Left lung (tissue), 4 donors: ENCODE measurements at regions not wholly inside any gene's neighbourhood (a gene's known extent, or its start where the extent isn't known, plus 50 kb on each side); places are given as distances from the start of the nearest gene placed in this dataset.

ENCODE experiments used
- ATAC-seq: fragments of 200-7000 bp; cut with Tn5 transposase; one replicate; pipeline ENCODE4 v1.9.1; 2020; ENCODE audit warnings: moderate library complexity
- DNase-seq, 4 donors: peaks; one replicate each; pipeline ENCODE4 v3.0.0-alpha.2; 2013 to 2020
- H3K27ac ChIP-seq, 2 donors: fragments of 200-600 bp; sonication (generic) in 1 of 2; one replicate each; pipeline versions ENCODE4 v1.5.0 to v1.8.0; 2020 to 2021
- H3K27me3 ChIP-seq, 2 donors: fragments of 200-600 bp; sonication (generic) in 1 of 2; one replicate each; pipeline versions ENCODE4 v1.5.0 to v1.8.0; 2020 to 2021
- H3K36me3 ChIP-seq, 2 donors: fragments of 200-600 bp; sonication (generic) in 1 of 2; one replicate each; pipeline versions ENCODE4 v1.5.0 to v1.8.0; 2020 to 2021
- H3K4me1 ChIP-seq, 2 donors: fragments of 200-600 bp; one replicate each; pipeline ENCODE4 v1.8.0; 2021
- H3K4me3 ChIP-seq, 2 donors: fragments of 200-600 bp; sonication (generic) in 1 of 2; one replicate each; pipeline versions ENCODE4 v1.5.0 to v1.8.0; 2020 to 2021; ENCODE audit warnings: mild to moderate bottlenecking in 1 of 2
- H3K9me3 ChIP-seq, 2 donors: fragments of 200-600 bp; sonication (generic) in 1 of 2; one replicate each; pipeline versions ENCODE4 v1.5.0 to v1.8.0; 2020 to 2021
- intact Hi-C, 2 donors: fragments of 100-400 bp; cut with DNase I; formaldehyde crosslinking; loops; one replicate each; pipeline versions ENCODE4 v1.11.2 to v1.14.2; 2022
- TF ChIP-seq, protein P1 (sequence below), 2 donors: fragments of 200-600 bp; sonication (generic) in 1 of 2; IDR thresholded peaks; one replicate each; pipeline versions ENCODE4 v1.5.0 to v1.8.0; 2021; ENCODE audit warnings: antibody characterized with exemption in 2 of 2
- donor health status: DM: no; HTN: yes; CAD: no.
- donor health status: DM: no; HTN: no; CAD: no.

DNA sequence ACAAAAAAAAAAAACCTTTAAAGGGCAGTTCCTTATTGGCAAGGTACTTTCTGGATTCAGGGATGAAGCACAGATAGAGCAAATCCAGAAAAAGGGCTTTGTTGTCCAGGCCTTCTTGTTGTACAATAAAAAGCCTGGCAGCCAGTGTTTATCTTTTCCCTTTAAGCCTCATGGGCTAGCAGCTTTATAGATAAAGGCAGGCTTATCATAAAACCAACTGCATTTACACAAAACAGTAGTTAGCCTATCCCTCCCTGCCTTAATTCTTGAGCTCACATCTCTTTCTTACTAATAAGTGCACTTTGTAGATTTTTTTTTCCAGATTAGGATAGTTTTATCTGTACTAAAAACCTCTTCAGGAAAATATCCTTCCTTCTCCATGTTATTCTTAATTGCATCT, 662.8 kb upstream of the CCDC54 start:
- intact Hi-C loops = no loop called here
- no peaks in the 10 kb centered on the region for H3K36me3 ChIP-seq
- no peak overlapping the region for H3K27ac ChIP-seq
- DNase-seq = no peak
- no peaks in the 10 kb centered on the region for H3K9me3 ChIP-seq
- no peaks in the 10 kb centered on the region for H3K4me1 ChIP-seq
- TF ChIP-seq, protein P1, sequence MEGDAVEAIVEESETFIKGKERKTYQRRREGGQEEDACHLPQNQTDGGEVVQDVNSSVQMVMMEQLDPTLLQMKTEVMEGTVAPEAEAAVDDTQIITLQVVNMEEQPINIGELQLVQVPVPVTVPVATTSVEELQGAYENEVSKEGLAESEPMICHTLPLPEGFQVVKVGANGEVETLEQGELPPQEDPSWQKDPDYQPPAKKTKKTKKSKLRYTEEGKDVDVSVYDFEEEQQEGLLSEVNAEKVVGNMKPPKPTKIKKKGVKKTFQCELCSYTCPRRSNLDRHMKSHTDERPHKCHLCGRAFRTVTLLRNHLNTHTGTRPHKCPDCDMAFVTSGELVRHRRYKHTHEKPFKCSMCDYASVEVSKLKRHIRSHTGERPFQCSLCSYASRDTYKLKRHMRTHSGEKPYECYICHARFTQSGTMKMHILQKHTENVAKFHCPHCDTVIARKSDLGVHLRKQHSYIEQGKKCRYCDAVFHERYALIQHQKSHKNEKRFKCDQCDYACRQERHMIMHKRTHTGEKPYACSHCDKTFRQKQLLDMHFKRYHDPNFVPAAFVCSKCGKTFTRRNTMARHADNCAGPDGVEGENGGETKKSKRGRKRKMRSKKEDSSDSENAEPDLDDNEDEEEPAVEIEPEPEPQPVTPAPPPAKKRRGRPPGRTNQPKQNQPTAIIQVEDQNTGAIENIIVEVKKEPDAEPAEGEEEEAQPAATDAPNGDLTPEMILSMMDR (IDR thresholded peaks at IDR 0.05) = no peak
- ATAC-seq = no peak
- H3K4me3 ChIP-seq = no peak overlapping the region
- no peaks in the 10 kb centered on the region for H3K27me3 ChIP-seq

DNA sequence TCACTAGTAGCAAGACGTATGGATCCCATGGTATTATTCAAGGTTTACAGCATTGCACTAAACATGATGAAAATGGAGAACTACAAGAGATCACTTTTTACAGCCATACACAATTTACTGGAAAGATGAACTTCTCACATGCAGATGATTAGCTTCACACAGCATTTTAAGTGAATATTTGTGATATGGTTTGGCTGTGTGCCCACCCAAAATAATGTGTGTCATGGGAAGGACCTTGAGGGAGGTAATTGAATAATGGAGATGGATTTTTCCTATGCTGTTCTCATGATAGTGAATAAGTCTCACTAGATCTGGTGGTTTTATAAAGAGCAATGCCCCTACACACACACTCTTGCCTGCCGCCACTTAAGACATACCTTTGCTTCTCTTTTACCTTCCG, 662.0 kb upstream of the CCDC54 start:
- Histone ChIP-seq H3K4me3 (no peak overlapping the region), H3K27ac (no peak overlapping the region), H3K36me3 (no peaks in the 10 kb centered on the region), H3K9me3 (peaks cover 0 to under 1% of the 10 kb centered on the region in 2 donors), H3K27me3 (no peaks in the 10 kb centered on the region), H3K4me1 (no peaks in the 10 kb centered on the region)
- intact Hi-C loops = no loop called here
- ATAC-seq = no peak
- DNase-seq = no peak
- TF ChIP-seq, protein P1 (IDR thresholded peaks at IDR 0.05) = no peak

DNA sequence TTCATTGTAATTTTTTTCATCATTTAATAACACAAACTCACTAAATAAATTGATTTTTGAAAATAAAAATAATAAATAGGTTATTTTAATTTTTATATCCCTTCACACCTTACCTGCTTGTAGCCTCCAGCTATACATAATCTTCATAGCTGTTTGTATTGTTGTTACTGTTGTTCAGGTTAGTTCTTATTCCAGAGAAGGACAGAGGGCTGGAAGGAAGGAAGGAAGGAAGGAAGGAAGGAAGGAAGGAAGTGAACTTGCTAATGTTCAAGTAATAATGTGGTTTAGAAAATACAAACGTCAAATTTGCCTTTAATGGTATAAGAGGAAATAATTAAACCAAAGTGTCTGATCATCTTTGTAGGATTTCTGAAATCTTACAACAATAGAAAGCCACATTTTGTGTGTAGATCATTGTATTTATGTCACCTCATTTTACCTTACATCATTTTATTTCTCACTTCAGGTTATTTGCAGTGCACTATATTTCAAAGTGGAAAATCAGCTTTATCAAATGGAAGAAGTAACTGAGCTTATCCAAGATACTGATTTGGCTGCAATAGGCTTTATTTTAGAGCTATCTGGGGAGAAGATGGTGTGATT, 660.0 kb upstream of the CCDC54 start:
- no peak for DNase-seq
- no peak overlapping the region for H3K27ac ChIP-seq
- H3K27me3 ChIP-seq = no peaks in the 10 kb centered on the region
- no peaks in the 10 kb centered on the region for H3K36me3 ChIP-seq
- intact Hi-C loops = no loop called here
- no peak overlapping the region for H3K4me3 ChIP-seq
- TF ChIP-seq, protein P1 (IDR thresholded peaks at IDR 0.05) = no peak
- H3K9me3 ChIP-seq = peaks cover 0 to 10% of the 10 kb centered on the region in 2 donors
- no peak for ATAC-seq
- H3K4me1 ChIP-seq = no peaks in the 10 kb centered on the region

DNA sequence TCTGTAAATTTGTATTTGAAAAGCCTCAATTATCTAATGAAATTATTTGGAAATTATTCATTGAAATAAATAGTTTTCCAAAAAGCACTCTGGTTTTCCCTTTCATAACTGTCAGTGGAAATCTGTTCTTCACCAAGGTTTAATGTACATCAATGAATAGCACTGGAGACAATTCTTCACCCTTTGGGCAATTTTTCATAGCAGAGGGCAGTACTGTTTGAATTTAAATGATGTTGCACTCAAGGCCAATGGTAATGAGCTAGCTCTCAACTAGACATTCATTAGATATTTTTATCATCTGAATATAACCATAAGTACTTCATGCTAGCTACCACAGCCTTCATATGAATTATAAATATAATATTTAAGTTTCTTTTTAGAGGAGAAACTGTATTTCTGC, 658.2 kb upstream of the CCDC54 start:
- H3K36me3 ChIP-seq = no peaks in the 10 kb centered on the region
- no peaks in the 10 kb centered on the region for H3K27me3 ChIP-seq
- no peak overlapping the region for H3K4me3 ChIP-seq
- H3K27ac ChIP-seq = no peak overlapping the region
- TF ChIP-seq, protein P1 (IDR thresholded peaks at IDR 0.05) = no peak
- intact Hi-C loops = no loop called here
- DNase-seq (no peak), ATAC-seq (no peak)
- H3K4me1 ChIP-seq = no peaks in the 10 kb centered on the region
- peaks cover 0 to 10% of the 10 kb centered on the region in 2 donors for H3K9me3 ChIP-seq

DNA sequence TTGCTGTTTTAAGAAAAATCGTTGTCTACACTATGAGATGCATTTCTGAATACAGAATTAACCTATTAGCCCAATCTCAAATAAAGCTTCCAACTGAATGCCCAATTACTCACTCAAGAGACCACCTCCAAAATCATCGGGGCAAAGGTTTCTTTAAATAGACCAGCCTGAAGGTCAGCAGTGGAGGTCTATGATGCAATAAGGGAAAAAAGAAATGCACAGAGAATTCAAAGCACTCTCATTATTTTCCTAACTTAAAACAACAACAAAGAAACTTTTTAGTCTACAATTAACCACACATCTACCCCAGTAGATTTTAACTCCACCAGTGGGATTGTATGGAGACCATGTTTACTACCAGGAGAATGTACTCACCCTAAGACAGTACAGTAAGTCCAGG, 657.7 kb upstream of the CCDC54 start:
- TF ChIP-seq, protein P1 (IDR thresholded peaks at IDR 0.05) = no peak
- intact Hi-C loops = no loop called here
- no peak for DNase-seq

More for the DNA sequence above, 657.7 kb upstream of the CCDC54 start:
- Histone ChIP-seq H3K4me3 (no peak overlapping the region), H3K36me3 (no peaks in the 10 kb centered on the region), H3K4me1 (no peaks in the 10 kb centered on the region), H3K9me3 (peaks cover 0 to 10% of the 10 kb centered on the region in 2 donors), H3K27me3 (no peaks in the 10 kb centered on the region), H3K27ac (no peak overlapping the region)
- no peak for ATAC-seq
